ENCODE measurements at regions not wholly inside any gene's neighbourhood (a gene's known extent, or its start where the extent isn't known, plus 50 kb on each side); places are given as distances from the start of the nearest gene placed in this dataset.

- no peak for DNase-seq (ENCODE audit: low spot score in 2 of 2)
- H3K36me3 ChIP-seq, result no peaks in the 10 kb centered on the region
- no peaks in the 10 kb centered on the region for H3K4me1 ChIP-seq
- H3K27ac ChIP-seq, result no peak overlapping the region
- no peak for TF ChIP-seq EP300 (IDR thresholded peaks at IDR 0.05)
- TF ChIP-seq CTCF (IDR thresholded peaks at IDR 0.05), result no peak
- TF ChIP-seq POLR2AphosphoS5 (IDR thresholded peaks at IDR 0.05), result no peak
- TF ChIP-seq POLR2A (IDR thresholded peaks at IDR 0.05), result no peak
- no peaks in the 10 kb centered on the region for H3K27me3 ChIP-seq
- no peak overlapping the region for H3K4me3 ChIP-seq
- H3K9me3 ChIP-seq, result no peaks in the 10 kb centered on the region
Observed at GRCh38 chr1:190747704-190748103, 270.0 kb upstream of the BRINP3 start.

GRCh38 chr1:190752131-190752530, 274.5 kb upstream of the BRINP3 start:
- WGBS, result 79% methylated on average over 2 of the region's 2 CpGs
- no peak for DNase-seq (ENCODE audit: low spot score in 2 of 2)
- Histone ChIP-seq H3K4me1 (no peaks in the 10 kb centered on the region), H3K9me3 (no peaks in the 10 kb centered on the region), H3K27me3 (no peaks in the 10 kb centered on the region), H3K4me3 (no peak overlapping the region), H3K36me3 (no peaks in the 10 kb centered on the region), H3K27ac (no peak overlapping the region)
- no peak for TF ChIP-seq POLR2A (IDR thresholded peaks at IDR 0.05)
- no peak for TF ChIP-seq EP300 (IDR thresholded peaks at IDR 0.05)
- TF ChIP-seq CTCF (IDR thresholded peaks at IDR 0.05), result no peak
- TF ChIP-seq POLR2AphosphoS5 (IDR thresholded peaks at IDR 0.05), result no peak

GRCh38 chr1:190754666-190755065, 277.0 kb upstream of the BRINP3 start:
- no peak overlapping the region for H3K27ac ChIP-seq
- no peaks in the 10 kb centered on the region for H3K9me3 ChIP-seq
- no peaks in the 10 kb centered on the region for H3K27me3 ChIP-seq
- no peaks in the 10 kb centered on the region for H3K4me1 ChIP-seq
- no peak for DNase-seq (ENCODE audit: low spot score in 2 of 2)
- H3K4me3 ChIP-seq, result no peak overlapping the region
- TF ChIP-seq CTCF (IDR thresholded peaks at IDR 0.05) (no peak), POLR2A (IDR thresholded peaks at IDR 0.05) (no peak), EP300 (IDR thresholded peaks at IDR 0.05) (no peak), POLR2AphosphoS5 (IDR thresholded peaks at IDR 0.05) (no peak)
- no peaks in the 10 kb centered on the region for H3K36me3 ChIP-seq
- WGBS, result 9% methylated on average over 1 of the region's 1 CpG

GRCh38 chr1:190759807-190760206, 282.1 kb upstream of the BRINP3 start:
- no peaks in the 10 kb centered on the region for H3K27me3 ChIP-seq
- DNase-seq (ENCODE audit: low spot score in 2 of 2), result no peak
- H3K27ac ChIP-seq, result no peak overlapping the region
- H3K4me1 ChIP-seq, result no peaks in the 10 kb centered on the region
- no peaks in the 10 kb centered on the region for H3K36me3 ChIP-seq
- no peaks in the 10 kb centered on the region for H3K9me3 ChIP-seq
- no peak overlapping the region for H3K4me3 ChIP-seq
- no peak for TF ChIP-seq POLR2A (IDR thresholded peaks at IDR 0.05)
- no peak for TF ChIP-seq CTCF (IDR thresholded peaks at IDR 0.05)
- no peak for TF ChIP-seq POLR2AphosphoS5 (IDR thresholded peaks at IDR 0.05)
- TF ChIP-seq EP300 (IDR thresholded peaks at IDR 0.05), result no peak

- DNase-seq (ENCODE audit: low spot score in 2 of 2), result no peak
- no peaks in the 10 kb centered on the region for H3K4me1 ChIP-seq
- TF ChIP-seq EP300 (IDR thresholded peaks at IDR 0.05), result no peak
- TF ChIP-seq POLR2AphosphoS5 (IDR thresholded peaks at IDR 0.05), result no peak
- no peak for TF ChIP-seq CTCF (IDR thresholded peaks at IDR 0.05)
- no peak for TF ChIP-seq POLR2A (IDR thresholded peaks at IDR 0.05)
- H3K27ac ChIP-seq, result no peak overlapping the region
- H3K36me3 ChIP-seq, result no peaks in the 10 kb centered on the region
- 67% methylated on average over 3 of the region's 3 CpGs for WGBS
- no peaks in the 10 kb centered on the region for H3K27me3 ChIP-seq
- H3K9me3 ChIP-seq, result no peaks in the 10 kb centered on the region
- H3K4me3 ChIP-seq, result no peak overlapping the region
Observed at GRCh38 chr1:190762325-190762724, 284.7 kb upstream of the BRINP3 start.

Data from suprapubic skin (tissue), 4 donors.